ENCODE measurements at regions not wholly inside any gene's neighbourhood (a gene's known extent, or its start where the extent isn't known, plus 50 kb on each side); places are given as distances from the start of the nearest gene placed in this dataset.

GRCh38 chr1:192951691-192952460, 107.3 kb downstream of the UCHL5 start:
- DNase-seq: peak; percentile 13

- no peak for DNase-seq
Measured at GRCh38 chr1:192952646-192953045, 106.5 kb downstream of the UCHL5 start.

GRCh38 chr1:192954705-192955265, 104.4 kb downstream of the UCHL5 start:
- DNase-seq: peak; percentile 41

- DNase-seq: no peak
Measured at GRCh38 chr1:192958350-192958749, 100.8 kb downstream of the UCHL5 start.

- DNase-seq: no peak
Measured at GRCh38 chr1:192958871-192959270, 100.3 kb downstream of the UCHL5 start.

GRCh38 chr1:192959657-192960186, 99.4 kb downstream of the UCHL5 start:
- no peak for DNase-seq

Measured in hematopoietic multipotent progenitor cell treated with erythropoietin and hydrocortisone succinate and interleukin-3 and kit ligand, for 4 days (in vitro differentiated cells).